Type B pancreatic cell (in vitro differentiated cells): ENCODE measurements at regions not wholly inside any gene's neighbourhood (a gene's known extent, or its start where the extent isn't known, plus 50 kb on each side); places are given as distances from the start of the nearest gene placed in this dataset.

Experiments used
- DNase-seq: peaks from one replicate; pipeline ENCODE4 v3.0.0; 2021; ENCODE audit warnings: mixed read lengths; ENCODE audit not compliant: unreplicated experiment; ENCODE audit errors: extremely low spot score
- H3K27ac Mint-ChIP-seq: 2 replicates; pipeline ENCODE4 v1.8.0; 2021; ENCODE audit warnings: mild to moderate bottlenecking, mixed read lengths
- H3K27me3 Mint-ChIP-seq: 2 replicates; pipeline ENCODE4 v1.8.0; 2021; ENCODE audit warnings: mixed read lengths
- H3K36me3 Mint-ChIP-seq: 2 replicates; pipeline ENCODE4 v1.8.0; 2021; ENCODE audit warnings: mixed read lengths
- H3K4me1 Mint-ChIP-seq: one replicate; pipeline ENCODE4 v1.8.0; 2021; ENCODE audit warnings: mixed read lengths; ENCODE audit not compliant: unreplicated experiment
- H3K4me3 Mint-ChIP-seq: 2 replicates; pipeline ENCODE4 v1.8.0; 2021; ENCODE audit warnings: mild to moderate bottlenecking, mixed read lengths
- H3K9me3 Mint-ChIP-seq: 2 replicates; pipeline ENCODE4 v1.8.0; 2021; ENCODE audit warnings: mixed read lengths
- CTCF ChIP-seq: fragments of 200-600 bp; sonication (generic); conservative IDR thresholded peaks from 2 replicates; pipeline ENCODE4 v1.5.0; 2021; ENCODE audit warnings: antibody characterized with exemption, mild to moderate bottlenecking

GRCh38 chr2:162967147-162967546 lies 128.6 kb upstream of the KCNH7 start:
- H3K4me3 Mint-ChIP-seq, result no peak overlapping the region
- no peaks in the 10 kb centered on the region for H3K9me3 Mint-ChIP-seq
- H3K27me3 Mint-ChIP-seq, result no peaks in the 10 kb centered on the region
- TF ChIP-seq CTCF, result no peak
- no peak for DNase-seq
- peaks cover 8% of the 10 kb centered on the region for H3K4me1 Mint-ChIP-seq
- H3K27ac Mint-ChIP-seq, result no peak overlapping the region
- no peaks in the 10 kb centered on the region for H3K36me3 Mint-ChIP-seq

GRCh38 chr2:162965191-162965590 lies 126.6 kb upstream of the KCNH7 start:
- no peak for DNase-seq
- H3K36me3 Mint-ChIP-seq, result no peaks in the 10 kb centered on the region
- H3K27ac Mint-ChIP-seq, result no peak overlapping the region
- no peaks in the 10 kb centered on the region for H3K27me3 Mint-ChIP-seq
- H3K4me1 Mint-ChIP-seq, result peaks cover 8% of the 10 kb centered on the region
- no peak for TF ChIP-seq CTCF
- peaks cover 9% of the 10 kb centered on the region for H3K9me3 Mint-ChIP-seq
- H3K4me3 Mint-ChIP-seq, result no peak overlapping the region

GRCh38 chr2:162964513-162964912 lies 125.9 kb upstream of the KCNH7 start:
- no peak overlapping the region for H3K27ac Mint-ChIP-seq
- peaks cover 9% of the 10 kb centered on the region for H3K9me3 Mint-ChIP-seq
- peaks cover 8% of the 10 kb centered on the region for H3K4me1 Mint-ChIP-seq
- H3K4me3 Mint-ChIP-seq, result no peak overlapping the region
- no peak for TF ChIP-seq CTCF
- H3K27me3 Mint-ChIP-seq, result no peaks in the 10 kb centered on the region
- no peak for DNase-seq
- H3K36me3 Mint-ChIP-seq, result no peaks in the 10 kb centered on the region

- peaks cover 9% of the 10 kb centered on the region for H3K9me3 Mint-ChIP-seq
- H3K4me1 Mint-ChIP-seq, result peaks cover 6% of the 10 kb centered on the region
- DNase-seq, result no peak
- no peaks in the 10 kb centered on the region for H3K27me3 Mint-ChIP-seq
- no peak for TF ChIP-seq CTCF
- no peak overlapping the region for H3K27ac Mint-ChIP-seq
- H3K4me3 Mint-ChIP-seq, result no peak overlapping the region
- H3K36me3 Mint-ChIP-seq, result no peaks in the 10 kb centered on the region
Measured at GRCh38 chr2:162963156-162963555, 124.6 kb upstream of the KCNH7 start.

GRCh38 chr2:162945785-162946184 lies 107.2 kb upstream of the KCNH7 start:
- H3K27me3 Mint-ChIP-seq, result no peaks in the 10 kb centered on the region
- DNase-seq, result no peak
- H3K9me3 Mint-ChIP-seq, result no peaks in the 10 kb centered on the region
- no peaks in the 10 kb centered on the region for H3K4me1 Mint-ChIP-seq
- no peaks in the 10 kb centered on the region for H3K36me3 Mint-ChIP-seq
- no peak overlapping the region for H3K4me3 Mint-ChIP-seq
- no peak for TF ChIP-seq CTCF
- no peak overlapping the region for H3K27ac Mint-ChIP-seq

GRCh38 chr2:162938387-162938786 lies 99.8 kb upstream of the KCNH7 start:
- Mint-ChIP-seq H3K4me1 (no peaks in the 10 kb centered on the region), H3K27me3 (no peaks in the 10 kb centered on the region), H3K4me3 (no peak overlapping the region), H3K9me3 (peaks cover 3% of the 10 kb centered on the region), H3K36me3 (no peaks in the 10 kb centered on the region), H3K27ac (no peak overlapping the region)
- no peak for DNase-seq
- TF ChIP-seq CTCF, result no peak
